ENCODE measurements at regions not wholly inside any gene's neighbourhood (a gene's known extent, or its start where the extent isn't known, plus 50 kb on each side); places are given as distances from the start of the nearest gene placed in this dataset.

- no peak overlapping the region for H3K4me3 ChIP-seq (ENCODE audit: low read depth, low read length, poor library complexity, severe bottlenecking)
- no peak overlapping the region for H2AFZ ChIP-seq (ENCODE audit: low read length)
- no peaks in the 10 kb centered on the region for H3K9me2 ChIP-seq (ENCODE audit: insufficient read depth, low read length)
- TF ChIP-seq CTCF (conservative IDR thresholded peaks at IDR 0.05; ENCODE audit: low read length) (no peak), EZH2phosphoT487 (IDR thresholded peaks at IDR 0.05; ENCODE audit: borderline replicate concordance, low read depth, low read length) (no peak)
- ChIA-PET POLR2A (interaction anchor here (0.9 kb wide), 1 partner anchor 59 kb away, joined by 4 read pairs; no protein-coding TSS in a partner anchor), CTCF (ENCODE audit: unreplicated experiment) (no interaction called here)
- H3K9me3 ChIP-seq (ENCODE audit: low read length), result no peaks in the 10 kb centered on the region
- H3K79me2 ChIP-seq (ENCODE audit: insufficient read depth, low read depth, low read length), result no peaks in the 10 kb centered on the region
- intact Hi-C loops (cut with micrococcal nuclease; ENCODE audit: unreplicated experiment), result no loop called here
- no peaks in the 10 kb centered on the region for H3K4me1 ChIP-seq (ENCODE audit: insufficient read depth, low read length, poor library complexity, severe bottlenecking)
- DNase-seq (ENCODE audit: low spot score), result no peak
- H3K27ac ChIP-seq (ENCODE audit: low read depth, low read length, poor library complexity, severe bottlenecking), result no peak overlapping the region
- H3K36me3 ChIP-seq (ENCODE audit: insufficient read depth, low read length), result no peaks in the 10 kb centered on the region
- H4K20me1 ChIP-seq (ENCODE audit: insufficient read depth, low read length), result no peaks in the 10 kb centered on the region
- H3K4me2 ChIP-seq (ENCODE audit: low read length), result no peak overlapping the region
- no TSS peak for BruUV-seq (replicated peaks)
Observed at GRCh38 chr13:55001881-55002280, 1973.3 kb downstream of the OLFM4 start.

GRCh38 chr13:55007681-55008080, 1979.1 kb downstream of the OLFM4 start:
- ChIA-PET POLR2A (interaction anchor here (0.5 to 1.6 kb wide), 3 partner anchors 7 to 11 kb away, joined by 3 to 4 read pairs (median 3); no protein-coding TSS in a partner anchor), CTCF (ENCODE audit: unreplicated experiment) (no interaction called here)
- TF ChIP-seq EZH2phosphoT487 (IDR thresholded peaks at IDR 0.05; ENCODE audit: borderline replicate concordance, low read depth, low read length) (no peak), CTCF (conservative IDR thresholded peaks at IDR 0.05; ENCODE audit: low read length) (no peak)

GRCh38 chr13:55013051-55013450, 1984.4 kb downstream of the OLFM4 start:
- Histone ChIP-seq H4K20me1 (ENCODE audit: insufficient read depth, low read length) (no peaks in the 10 kb centered on the region), H2AFZ (ENCODE audit: low read length) (no peak overlapping the region), H3K4me2 (ENCODE audit: low read length) (no peak overlapping the region), H3K4me3 (ENCODE audit: low read depth, low read length, poor library complexity, severe bottlenecking) (no peak overlapping the region), H3K9me2 (ENCODE audit: insufficient read depth, low read length) (no peaks in the 10 kb centered on the region), H3K36me3 (ENCODE audit: insufficient read depth, low read length) (no peaks in the 10 kb centered on the region), H3K4me1 (ENCODE audit: insufficient read depth, low read length, poor library complexity, severe bottlenecking) (no peaks in the 10 kb centered on the region), H3K9me3 (ENCODE audit: low read length) (no peaks in the 10 kb centered on the region), H3K27ac (ENCODE audit: low read depth, low read length, poor library complexity, severe bottlenecking) (no peak overlapping the region), H3K79me2 (ENCODE audit: insufficient read depth, low read depth, low read length) (no peaks in the 10 kb centered on the region)
- POLR2A ChIA-PET, result no interaction called here
- DNase-seq (ENCODE audit: low spot score), result no peak
- TF ChIP-seq CTCF (conservative IDR thresholded peaks at IDR 0.05; ENCODE audit: low read length), result no peak
- no peak for TF ChIP-seq EZH2phosphoT487 (IDR thresholded peaks at IDR 0.05; ENCODE audit: borderline replicate concordance, low read depth, low read length)
- intact Hi-C loops (cut with micrococcal nuclease; ENCODE audit: unreplicated experiment), result no loop called here
- no TSS peak for BruUV-seq (replicated peaks)
- CTCF ChIA-PET (ENCODE audit: unreplicated experiment), result no interaction called here

More at GRCh38 chr13:55007681-55008080, 1979.1 kb downstream of the OLFM4 start:
- Histone ChIP-seq H3K9me3 (ENCODE audit: low read length) (no peaks in the 10 kb centered on the region), H3K36me3 (ENCODE audit: insufficient read depth, low read length) (no peaks in the 10 kb centered on the region), H2AFZ (ENCODE audit: low read length) (no peak overlapping the region), H4K20me1 (ENCODE audit: insufficient read depth, low read length) (no peaks in the 10 kb centered on the region), H3K27ac (ENCODE audit: low read depth, low read length, poor library complexity, severe bottlenecking) (no peak overlapping the region), H3K4me2 (ENCODE audit: low read length) (no peak overlapping the region), H3K79me2 (ENCODE audit: insufficient read depth, low read depth, low read length) (no peaks in the 10 kb centered on the region), H3K4me1 (ENCODE audit: insufficient read depth, low read length, poor library complexity, severe bottlenecking) (no peaks in the 10 kb centered on the region), H3K9me2 (ENCODE audit: insufficient read depth, low read length) (no peaks in the 10 kb centered on the region), H3K4me3 (ENCODE audit: low read depth, low read length, poor library complexity, severe bottlenecking) (no peak overlapping the region)
- intact Hi-C loops (cut with micrococcal nuclease; ENCODE audit: unreplicated experiment), result no loop called here
- no peak for DNase-seq (ENCODE audit: low spot score)
- no TSS peak for BruUV-seq (replicated peaks)
